Lower lobe of right lung (tissue), 2 donors: ENCODE measurements at regions not wholly inside any gene's neighbourhood (a gene's known extent, or its start where the extent isn't known, plus 50 kb on each side); places are given as distances from the start of the nearest gene placed in this dataset.

ENCODE experiments used
- ATAC-seq, 2 donors: fragments of 200-7000 bp; cut with Tn5 transposase; one replicate each; pipeline ENCODE4 v1.9.1; 2020 to 2022; ENCODE audit warnings: mild to moderate bottlenecking in 2 of 2, moderate library complexity in 2 of 2
- DNase-seq: peaks from one replicate; pipeline ENCODE4 v3.0.0-alpha.2; 2020
- H3K27ac ChIP-seq: fragments of 200-600 bp; one replicate; pipeline ENCODE4 v1.8.0; 2022
- H3K27me3 ChIP-seq: fragments of 200-600 bp; one replicate; pipeline ENCODE4 v1.8.0; 2022; ENCODE audit warnings: low read depth
- H3K36me3 ChIP-seq: fragments of 200-600 bp; one replicate; pipeline ENCODE4 v1.8.0; 2022; ENCODE audit warnings: mild to moderate bottlenecking
- H3K4me1 ChIP-seq: fragments of 200-600 bp; one replicate; pipeline ENCODE4 v1.8.0; 2022
- H3K4me3 ChIP-seq: fragments of 200-600 bp; one replicate; pipeline ENCODE4 v1.8.0; 2022; ENCODE audit warnings: mild to moderate bottlenecking
- H3K9me3 ChIP-seq: fragments of 200-600 bp; one replicate; pipeline ENCODE4 v1.8.0; 2022
- intact Hi-C: fragments of 100-400 bp; cut with DNase I; formaldehyde crosslinking; loops from one replicate; pipeline ENCODE4 v1.11.0; 2022
- TF ChIP-seq, protein P1 (sequence below): fragments of 200-600 bp; IDR thresholded peaks from one replicate; pipeline ENCODE4 v1.8.0; 2022; ENCODE audit warnings: antibody characterized with exemption, mild to moderate bottlenecking
- donor health status: DM: no; HTN: yes; CAD: no; lungs with severe emphysema.

DNA sequence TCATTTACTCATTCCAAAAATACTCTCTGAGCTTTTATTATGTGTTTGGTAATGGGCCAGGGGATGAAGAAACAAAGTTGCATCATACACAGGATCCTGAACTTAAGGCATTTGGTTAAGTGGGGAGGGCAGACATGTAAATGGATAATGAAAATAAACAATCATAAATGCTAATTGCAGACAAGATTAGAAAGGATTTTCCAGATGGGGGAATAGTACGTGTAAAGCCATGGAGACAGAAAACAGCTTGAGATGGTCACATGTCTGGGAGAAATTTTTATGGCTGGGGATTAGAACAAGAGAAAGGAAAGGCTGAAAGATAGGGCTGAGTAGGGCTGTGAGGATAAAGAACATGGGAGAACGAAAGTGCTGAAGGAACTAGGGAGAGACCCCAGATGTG is 534.3 kb upstream of the LARGE1 start:
- no peaks in the 10 kb centered on the region for H3K36me3 ChIP-seq
- no peak for DNase-seq
- no peaks in the 10 kb centered on the region for H3K9me3 ChIP-seq

DNA sequence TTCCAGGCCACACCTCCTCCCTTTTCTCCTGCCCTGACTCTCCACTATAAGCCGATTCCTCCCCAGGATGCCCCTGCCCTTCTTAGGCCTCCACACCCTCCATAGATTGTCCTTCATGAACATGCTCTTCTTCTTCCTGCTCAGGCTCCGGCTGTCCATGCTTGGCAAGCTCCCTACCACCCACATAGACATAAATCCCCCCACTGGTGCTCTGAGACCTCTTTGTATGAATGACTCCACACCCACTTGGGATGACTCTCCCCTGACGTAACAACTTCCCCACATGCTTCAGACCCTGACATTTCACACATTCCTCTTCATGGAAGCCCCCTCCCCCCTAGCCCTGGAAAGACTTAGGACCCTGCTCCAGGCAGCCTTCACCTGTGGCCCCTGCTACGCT is 542.5 kb upstream of the LARGE1 start:
- intact Hi-C loops = no loop called here
- H3K36me3 ChIP-seq = no peaks in the 10 kb centered on the region
- no peaks in the 10 kb centered on the region for H3K4me1 ChIP-seq
- H3K27ac ChIP-seq = no peak overlapping the region
- DNase-seq = no peak
- no peak overlapping the region for H3K4me3 ChIP-seq
- peaks cover 3% of the 10 kb centered on the region for H3K27me3 ChIP-seq
- TF ChIP-seq, protein P1, sequence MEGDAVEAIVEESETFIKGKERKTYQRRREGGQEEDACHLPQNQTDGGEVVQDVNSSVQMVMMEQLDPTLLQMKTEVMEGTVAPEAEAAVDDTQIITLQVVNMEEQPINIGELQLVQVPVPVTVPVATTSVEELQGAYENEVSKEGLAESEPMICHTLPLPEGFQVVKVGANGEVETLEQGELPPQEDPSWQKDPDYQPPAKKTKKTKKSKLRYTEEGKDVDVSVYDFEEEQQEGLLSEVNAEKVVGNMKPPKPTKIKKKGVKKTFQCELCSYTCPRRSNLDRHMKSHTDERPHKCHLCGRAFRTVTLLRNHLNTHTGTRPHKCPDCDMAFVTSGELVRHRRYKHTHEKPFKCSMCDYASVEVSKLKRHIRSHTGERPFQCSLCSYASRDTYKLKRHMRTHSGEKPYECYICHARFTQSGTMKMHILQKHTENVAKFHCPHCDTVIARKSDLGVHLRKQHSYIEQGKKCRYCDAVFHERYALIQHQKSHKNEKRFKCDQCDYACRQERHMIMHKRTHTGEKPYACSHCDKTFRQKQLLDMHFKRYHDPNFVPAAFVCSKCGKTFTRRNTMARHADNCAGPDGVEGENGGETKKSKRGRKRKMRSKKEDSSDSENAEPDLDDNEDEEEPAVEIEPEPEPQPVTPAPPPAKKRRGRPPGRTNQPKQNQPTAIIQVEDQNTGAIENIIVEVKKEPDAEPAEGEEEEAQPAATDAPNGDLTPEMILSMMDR = no peak
- no peak for ATAC-seq
- no peaks in the 10 kb centered on the region for H3K9me3 ChIP-seq

More for the DNA sequence above, 534.3 kb upstream of the LARGE1 start:
- intact Hi-C loops = no loop called here
- Histone ChIP-seq H3K4me1 (no peaks in the 10 kb centered on the region), H3K27me3 (no peaks in the 10 kb centered on the region), H3K4me3 (no peak overlapping the region), H3K27ac (no peak overlapping the region)
- TF ChIP-seq, protein P1 = no peak
- ATAC-seq = no peak

DNA sequence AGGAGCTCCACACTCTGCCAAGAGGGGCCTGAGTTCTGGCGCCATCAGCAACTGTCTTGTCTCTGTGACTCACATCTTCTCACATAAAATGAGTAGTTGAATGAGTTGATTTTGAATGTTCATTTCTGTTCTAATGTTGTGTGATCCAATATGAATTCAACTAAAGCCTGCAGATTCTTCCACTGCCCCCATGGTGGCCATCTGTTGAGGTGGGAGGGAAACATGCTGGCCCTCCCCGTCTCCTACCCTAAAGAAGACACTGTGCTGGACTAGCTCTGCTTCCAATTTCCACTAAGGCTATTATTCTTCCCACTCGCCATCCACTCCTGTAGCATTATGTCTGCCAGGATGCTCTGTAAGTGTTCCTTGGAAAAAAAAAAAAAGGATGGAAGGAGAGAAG is 555.6 kb upstream of the LARGE1 start:
- peaks cover 1% of the 10 kb centered on the region for H3K9me3 ChIP-seq
- intact Hi-C loops = no loop called here
- peaks cover 8% of the 10 kb centered on the region for H3K27me3 ChIP-seq
- H3K4me3 ChIP-seq = no peak overlapping the region
- DNase-seq (no peak), ATAC-seq (no peak)
- TF ChIP-seq, protein P1 = no peak
- H3K4me1 ChIP-seq = no peaks in the 10 kb centered on the region
- no peaks in the 10 kb centered on the region for H3K36me3 ChIP-seq
- no peak overlapping the region for H3K27ac ChIP-seq

DNA sequence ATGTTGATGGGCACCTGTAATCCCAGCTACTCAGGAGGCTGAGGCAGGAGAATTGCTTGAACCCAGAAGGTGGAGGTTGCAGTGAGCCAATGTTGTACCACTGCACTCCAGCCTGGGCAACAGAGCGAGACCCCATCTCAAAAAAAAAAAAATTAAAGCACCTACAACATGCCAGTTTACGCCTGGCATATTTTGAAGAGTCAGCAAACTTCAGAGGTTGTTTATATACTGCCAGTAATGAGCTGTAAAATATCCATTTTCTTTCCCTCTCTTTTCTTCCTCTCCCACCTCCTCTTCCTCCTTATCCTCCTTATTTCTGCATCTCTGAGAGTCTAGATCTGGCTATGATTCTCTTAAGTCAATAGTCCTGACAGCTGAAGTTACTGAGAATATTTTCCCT is 556.5 kb upstream of the LARGE1 start:
- DNase-seq (no peak), ATAC-seq (no peak)
- Histone ChIP-seq H3K9me3 (peaks cover 7% of the 10 kb centered on the region), H3K27ac (no peak overlapping the region), H3K4me1 (no peaks in the 10 kb centered on the region), H3K27me3 (peaks cover 7% of the 10 kb centered on the region), H3K4me3 (no peak overlapping the region), H3K36me3 (no peaks in the 10 kb centered on the region)
- intact Hi-C loops = no loop called here
- TF ChIP-seq, protein P1 = no peak

DNA sequence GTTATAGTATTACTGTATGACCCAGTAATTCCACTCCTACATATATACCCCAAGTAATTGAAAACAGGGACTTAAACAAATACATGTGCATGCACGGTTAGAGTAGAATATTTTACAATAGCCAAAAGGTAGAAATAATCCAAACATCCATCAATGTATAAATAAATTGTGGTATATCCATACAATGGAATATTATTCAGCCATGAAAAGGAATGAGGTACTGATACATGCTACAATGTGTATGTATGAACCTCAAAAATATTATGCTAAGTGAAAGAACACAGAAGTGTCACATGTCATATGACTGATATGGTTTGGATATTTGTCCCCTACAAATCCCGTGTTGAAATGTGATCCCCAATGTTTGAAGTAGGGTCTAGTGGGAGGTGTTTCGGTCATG is 560.8 kb upstream of the LARGE1 start:
- ATAC-seq (no peak), DNase-seq (no peak)
- Histone ChIP-seq H3K27ac (no peak overlapping the region), H3K27me3 (no peaks in the 10 kb centered on the region), H3K36me3 (no peaks in the 10 kb centered on the region), H3K4me3 (no peak overlapping the region), H3K9me3 (peaks cover 7% of the 10 kb centered on the region), H3K4me1 (no peaks in the 10 kb centered on the region)
- intact Hi-C loops = no loop called here
- TF ChIP-seq, protein P1 = no peak

DNA sequence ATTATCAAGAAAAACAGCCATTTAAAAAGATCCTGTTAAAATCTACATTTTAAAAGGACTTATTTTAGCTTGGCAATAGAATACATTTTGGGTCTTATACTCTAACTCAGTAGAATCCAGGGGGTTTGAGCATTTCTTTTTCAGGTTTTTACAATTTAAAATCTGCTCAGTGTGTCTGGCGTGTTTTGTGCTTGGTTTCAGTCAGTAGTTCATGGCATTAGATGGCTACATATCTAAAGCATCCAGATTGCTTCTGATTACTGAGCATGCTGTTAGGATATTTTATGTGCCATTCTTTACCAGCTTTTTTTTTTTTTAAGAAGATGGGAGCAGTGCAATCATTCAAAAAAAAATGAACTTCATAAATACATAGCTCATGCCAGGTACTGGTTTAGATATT is 566.1 kb upstream of the LARGE1 start:
- Histone ChIP-seq H3K27ac (no peak overlapping the region), H3K4me1 (no peaks in the 10 kb centered on the region), H3K4me3 (no peak overlapping the region), H3K9me3 (peaks cover under 1% of the 10 kb centered on the region), H3K27me3 (no peaks in the 10 kb centered on the region), H3K36me3 (no peaks in the 10 kb centered on the region)
- intact Hi-C loops = no loop called here
- TF ChIP-seq, protein P1 = no peak
- ATAC-seq = no peak
- no peak for DNase-seq
